Activated CD8-positive, alpha-beta T cell treated with anti-CD3 and anti-CD28 coated beads, Interleukin-2, amount 10 ng/mL, durations not matched to agents 7 days and 5 days (primary cell): ENCODE measurements at regions not wholly inside any gene's neighbourhood (a gene's known extent, or its start where the extent isn't known, plus 50 kb on each side); places are given as distances from the start of the nearest gene placed in this dataset.

ENCODE experiments used
- ATAC-seq: fragments of 150-1000 bp; cut with Tn5 transposase; one replicate; pipeline ENCODE4 v1.10.0; 2021; ENCODE audit warnings: moderate library complexity
- CTCF ChIA-PET: fragments of 350-600 bp; sonication (Branson Sonifier 250); formaldehyde crosslinking; loops from one replicate; lab custom pipeline; 2021; ENCODE audit warnings: antibody characterized with exemption; lab: Charles Lee
- POLR2A ChIA-PET: fragments of 350-600 bp; sonication (Branson Sonifier 250); formaldehyde crosslinking; loops from one replicate; lab custom pipeline; 2021; ENCODE audit warnings: antibody characterized with exemption; lab: Charles Lee
- DNase-seq: peaks from one replicate; pipeline ENCODE4 v3.0.0-alpha.2; 2020
- H3K27ac Mint-ChIP-seq: one replicate; pipeline ENCODE4 v1.8.0; 2021; ENCODE audit warnings: mild to moderate bottlenecking, mixed read lengths
- H3K27me3 Mint-ChIP-seq: one replicate; pipeline ENCODE4 v1.8.0; 2021; ENCODE audit warnings: low read depth, mixed read lengths
- H3K36me3 Mint-ChIP-seq: one replicate; pipeline ENCODE4 v1.8.0; 2021; ENCODE audit warnings: low read depth, mixed read lengths
- H3K4me1 Mint-ChIP-seq: one replicate; pipeline ENCODE4 v1.8.0; 2021; ENCODE audit warnings: low read depth, mixed read lengths
- H3K4me3 Mint-ChIP-seq: one replicate; pipeline ENCODE4 v1.8.0; 2021; ENCODE audit warnings: mild to moderate bottlenecking, mixed read lengths
- H3K9me3 Mint-ChIP-seq: one replicate; pipeline ENCODE4 v1.8.0; 2022; ENCODE audit warnings: mixed read lengths; ENCODE audit not compliant: insufficient read depth

GRCh38 chr1:218778257-218779126 lies 395.2 kb upstream of the LYPLAL1 start:
- POLR2A ChIA-PET: interaction anchor here (0.6 kb wide), 1 partner anchor 45 kb away, joined by 4 read pairs; no protein-coding TSS in a partner anchor

GRCh38 chr1:218779341-218780100 lies 394.2 kb upstream of the LYPLAL1 start:
- Mint-ChIP-seq H3K27me3 (no peaks in the 10 kb centered on the region), H3K36me3 (no peaks in the 10 kb centered on the region), H3K4me1 (no peaks in the 10 kb centered on the region), H3K9me3 (no peaks in the 10 kb centered on the region), H3K4me3 (no peak overlapping the region), H3K27ac (no peak overlapping the region)
- ChIA-PET CTCF (no interaction called here), POLR2A (no interaction called here)
- DNase-seq: no peak
- no peak for ATAC-seq

More at GRCh38 chr1:218778257-218779126, 395.2 kb upstream of the LYPLAL1 start:
- no peaks in the 10 kb centered on the region for H3K27me3 Mint-ChIP-seq
- ATAC-seq (no peak), DNase-seq (no peak)
- no peak overlapping the region for H3K4me3 Mint-ChIP-seq
- no peaks in the 10 kb centered on the region for H3K9me3 Mint-ChIP-seq
- CTCF ChIA-PET: interaction anchor here (0.6 kb wide), 1 partner anchor 349 kb away, joined by 3 read pairs; no protein-coding TSS in a partner anchor
- H3K27ac Mint-ChIP-seq: no peak overlapping the region
- H3K4me1 Mint-ChIP-seq: no peaks in the 10 kb centered on the region
- H3K36me3 Mint-ChIP-seq: no peaks in the 10 kb centered on the region

- no peaks in the 10 kb centered on the region for H3K27me3 Mint-ChIP-seq
- no peak for DNase-seq
- H3K4me3 Mint-ChIP-seq: no peak overlapping the region
- no peaks in the 10 kb centered on the region for H3K9me3 Mint-ChIP-seq
- ChIA-PET CTCF (no interaction called here), POLR2A (no interaction called here)
- no peak overlapping the region for H3K27ac Mint-ChIP-seq
- no peaks in the 10 kb centered on the region for H3K4me1 Mint-ChIP-seq
- ATAC-seq: no peak
- no peaks in the 10 kb centered on the region for H3K36me3 Mint-ChIP-seq
These were observed 390.5 kb upstream of the LYPLAL1 start for GRCh38 chr1:218783131-218783530.

GRCh38 chr1:218783916-218784315 lies 389.8 kb upstream of the LYPLAL1 start:
- H3K9me3 Mint-ChIP-seq: no peaks in the 10 kb centered on the region
- ChIA-PET CTCF (no interaction called here), POLR2A (no interaction called here)
- no peak for ATAC-seq
- no peaks in the 10 kb centered on the region for H3K36me3 Mint-ChIP-seq
- H3K4me1 Mint-ChIP-seq: no peaks in the 10 kb centered on the region
- no peaks in the 10 kb centered on the region for H3K27me3 Mint-ChIP-seq
- no peak overlapping the region for H3K4me3 Mint-ChIP-seq
- H3K27ac Mint-ChIP-seq: no peak overlapping the region
- no peak for DNase-seq

GRCh38 chr1:218785928-218786327 lies 387.8 kb upstream of the LYPLAL1 start:
- Mint-ChIP-seq H3K27me3 (no peaks in the 10 kb centered on the region), H3K27ac (no peak overlapping the region), H3K4me3 (no peak overlapping the region), H3K36me3 (no peaks in the 10 kb centered on the region), H3K9me3 (no peaks in the 10 kb centered on the region), H3K4me1 (no peaks in the 10 kb centered on the region)
- CTCF ChIA-PET: no interaction called here
- POLR2A ChIA-PET: no interaction called here
- ATAC-seq: no peak
- no peak for DNase-seq

GRCh38 chr1:218787826-218788225 lies 385.9 kb upstream of the LYPLAL1 start:
- H3K4me1 Mint-ChIP-seq: no peaks in the 10 kb centered on the region
- ATAC-seq (no peak), DNase-seq (no peak)
- H3K27me3 Mint-ChIP-seq: no peaks in the 10 kb centered on the region
- CTCF ChIA-PET: no interaction called here
- H3K36me3 Mint-ChIP-seq: no peaks in the 10 kb centered on the region
- H3K9me3 Mint-ChIP-seq: no peaks in the 10 kb centered on the region
- POLR2A ChIA-PET: no interaction called here
- no peak overlapping the region for H3K4me3 Mint-ChIP-seq
- no peak overlapping the region for H3K27ac Mint-ChIP-seq

- H3K27ac Mint-ChIP-seq: no peak overlapping the region
- H3K27me3 Mint-ChIP-seq: no peaks in the 10 kb centered on the region
- no peaks in the 10 kb centered on the region for H3K36me3 Mint-ChIP-seq
- ATAC-seq: no peak
- no peaks in the 10 kb centered on the region for H3K4me1 Mint-ChIP-seq
- POLR2A ChIA-PET: no interaction called here
- DNase-seq: no peak
- H3K4me3 Mint-ChIP-seq: no peak overlapping the region
- peaks cover 5% of the 10 kb centered on the region for H3K9me3 Mint-ChIP-seq
- CTCF ChIA-PET: no interaction called here
These were observed 376.9 kb upstream of the LYPLAL1 start for GRCh38 chr1:218796773-218797172.

- H3K27me3 Mint-ChIP-seq: no peaks in the 10 kb centered on the region
- no peak overlapping the region for H3K4me3 Mint-ChIP-seq
- DNase-seq (no peak), ATAC-seq (no peak)
- no peaks in the 10 kb centered on the region for H3K36me3 Mint-ChIP-seq
- no peaks in the 10 kb centered on the region for H3K4me1 Mint-ChIP-seq
- H3K27ac Mint-ChIP-seq: no peak overlapping the region
- H3K9me3 Mint-ChIP-seq: peaks cover 6% of the 10 kb centered on the region
- CTCF ChIA-PET: no interaction called here
- POLR2A ChIA-PET: no interaction called here
These were observed 370.9 kb upstream of the LYPLAL1 start for GRCh38 chr1:218802799-218803198.

GRCh38 chr1:218803351-218803997 lies 370.2 kb upstream of the LYPLAL1 start:
- Mint-ChIP-seq H3K27ac (no peak overlapping the region), H3K4me3 (no peak overlapping the region), H3K36me3 (no peaks in the 10 kb centered on the region), H3K27me3 (no peaks in the 10 kb centered on the region), H3K9me3 (peaks cover 6% of the 10 kb centered on the region), H3K4me1 (no peaks in the 10 kb centered on the region)
- ChIA-PET POLR2A (no interaction called here), CTCF (no interaction called here)
- DNase-seq: no peak
- no peak for ATAC-seq

GRCh38 chr1:218804014-218804785 lies 369.5 kb upstream of the LYPLAL1 start:
- peaks cover 6% of the 10 kb centered on the region for H3K9me3 Mint-ChIP-seq
- no peaks in the 10 kb centered on the region for H3K27me3 Mint-ChIP-seq
- DNase-seq (no peak), ATAC-seq (no peak)
- H3K36me3 Mint-ChIP-seq: no peaks in the 10 kb centered on the region
- no peak overlapping the region for H3K4me3 Mint-ChIP-seq
- no peaks in the 10 kb centered on the region for H3K4me1 Mint-ChIP-seq
- ChIA-PET CTCF (no interaction called here), POLR2A (no interaction called here)
- H3K27ac Mint-ChIP-seq: no peak overlapping the region

GRCh38 chr1:218809061-218809460 lies 364.6 kb upstream of the LYPLAL1 start:
- H3K36me3 Mint-ChIP-seq: no peaks in the 10 kb centered on the region
- H3K27ac Mint-ChIP-seq: no peak overlapping the region
- ATAC-seq: no peak
- CTCF ChIA-PET: interaction anchor here (0.5 kb wide), 1 partner anchor 38 kb away, joined by 3 read pairs; no protein-coding TSS in a partner anchor
- POLR2A ChIA-PET: no interaction called here
- no peaks in the 10 kb centered on the region for H3K4me1 Mint-ChIP-seq
- DNase-seq: no peak
- H3K9me3 Mint-ChIP-seq: no peaks in the 10 kb centered on the region
- H3K4me3 Mint-ChIP-seq: no peak overlapping the region
- no peaks in the 10 kb centered on the region for H3K27me3 Mint-ChIP-seq
